HEK293T (cell line): ENCODE measurements at regions not wholly inside any gene's neighbourhood (a gene's known extent, or its start where the extent isn't known, plus 50 kb on each side); places are given as distances from the start of the nearest gene placed in this dataset.

Experiments used
- CTCF ChIA-PET: fragments of 350-600 bp; formaldehyde crosslinking; extraction: SDS; loops from one replicate; lab custom pipeline; 2021; ENCODE audit warnings: antibody characterized with exemption, inconsistent platforms; lab: Yijun Ruan, JAX
- POLR2A ChIA-PET: fragments of 350-600 bp; formaldehyde crosslinking; extraction: SDS; loops from one replicate; lab custom pipeline; 2020; ENCODE audit warnings: antibody characterized with exemption, inconsistent platforms; lab: Yijun Ruan, JAX
- DNase-seq: peaks from one replicate; pipeline ENCODE4 v3.0.0; 2012; ENCODE audit warnings: mixed read lengths; ENCODE audit errors: extremely low spot score
- ARNT ChIP-seq: fragments of 450-650 bp; IDR thresholded peaks from 2 replicates; pipeline ENCODE4 v1.6.1; 2017; ENCODE audit warnings: mild to moderate bottlenecking
- BHLHE40 ChIP-seq: fragments of 450-650 bp; IDR thresholded peaks from 2 replicates; pipeline ENCODE4 v1.6.1; 2016; ENCODE audit warnings: mild to moderate bottlenecking, moderate library complexity, borderline replicate concordance
- CTBP1 ChIP-seq: fragments of 450-650 bp; IDR thresholded peaks from 2 replicates; pipeline ENCODE4 v1.6.1; 2016; ENCODE audit warnings: borderline replicate concordance
- ELF4 ChIP-seq: fragments of 450-650 bp; IDR thresholded peaks from 2 replicates; pipeline ENCODE4 v1.6.1; 2017; ENCODE audit warnings: antibody characterized with exemption
- FOXA1 ChIP-seq: fragments of 450-650 bp; IDR thresholded peaks from 2 replicates; pipeline ENCODE4 v1.6.1; 2016; ENCODE audit warnings: mild to moderate bottlenecking
- FOXK2 ChIP-seq: fragments of 450-650 bp; IDR thresholded peaks from 2 replicates; pipeline ENCODE4 v1.6.1; 2016; ENCODE audit warnings: mild to moderate bottlenecking
- FOXM1 ChIP-seq: fragments of 450-650 bp; IDR thresholded peaks from 2 replicates; pipeline ENCODE4 v1.6.1; 2017; ENCODE audit warnings: mild to moderate bottlenecking, borderline replicate concordance
- HDGF ChIP-seq: fragments of 450-650 bp; IDR thresholded peaks from 2 replicates; pipeline ENCODE4 v1.6.1; 2017; ENCODE audit warnings: antibody characterized with exemption, borderline replicate concordance
- L3MBTL2 ChIP-seq: fragments of 450-650 bp; conservative IDR thresholded peaks from 2 replicates; pipeline ENCODE4 v1.6.1; 2016; ENCODE audit warnings: mild to moderate bottlenecking
- LEF1 ChIP-seq: fragments of 450-650 bp; IDR thresholded peaks from 2 replicates; pipeline ENCODE4 v1.6.1; 2017; ENCODE audit warnings: mild to moderate bottlenecking, borderline replicate concordance
- NFRKB ChIP-seq: fragments of 450-650 bp; IDR thresholded peaks from 2 replicates; pipeline ENCODE4 v1.6.1; 2016; ENCODE audit warnings: mild to moderate bottlenecking, moderate library complexity
- PKNOX1 ChIP-seq: fragments of 450-650 bp; IDR thresholded peaks from 2 replicates; pipeline ENCODE4 v1.6.1; 2016
- SP1 ChIP-seq: fragments of 450-650 bp; IDR thresholded peaks from 2 replicates; pipeline ENCODE4 v1.6.1; 2017
- SUZ12 ChIP-seq: fragments of 450-650 bp; IDR thresholded peaks from 2 replicates; pipeline ENCODE4 v1.6.1; 2016; ENCODE audit warnings: mild to moderate bottlenecking
- TARDBP ChIP-seq: fragments of 450-650 bp; IDR thresholded peaks from 2 replicates; pipeline ENCODE4 v1.6.1; 2016
- ZNF384 ChIP-seq: fragments of 450-650 bp; IDR thresholded peaks from 2 replicates; pipeline ENCODE4 v1.6.1; 2016

- DNase-seq, result no peak
- TF ChIP-seq TARDBP, result no peak
- POLR2A ChIA-PET, result no interaction called here
- CTCF ChIA-PET, result interaction anchor here (0.6 to 2.6 kb wide), 3 partner anchors 328 to 565 kb away, joined by 4 to 12 read pairs (median 6); no protein-coding TSS in a partner anchor
These were observed 51.8 kb upstream of the TSPAN2 start for GRCh38 chr1:115141145-115141454.

- no peak for DNase-seq
- TF ChIP-seq BHLHE40, result no peak
- TF ChIP-seq FOXK2, result no peak
- no peak for TF ChIP-seq ARNT
- no peak for TF ChIP-seq TARDBP
- no peak for TF ChIP-seq NFRKB
- TF ChIP-seq PKNOX1, result no peak
- no peak for TF ChIP-seq FOXM1
- no peak for TF ChIP-seq ZNF384
- TF ChIP-seq ELF4, result no peak
- no peak for TF ChIP-seq SUZ12
- no peak for TF ChIP-seq L3MBTL2
- TF ChIP-seq SP1, result no peak
- no peak for TF ChIP-seq HDGF
- TF ChIP-seq CTBP1, result no peak
- TF ChIP-seq FOXA1, result no peak
- no peak for TF ChIP-seq LEF1
- ChIA-PET CTCF (interaction anchor here (0.6 to 2.6 kb wide), 3 partner anchors 329 to 565 kb away, joined by 4 to 12 read pairs (median 6); no protein-coding TSS in a partner anchor), POLR2A (no interaction called here)
These were observed 51.3 kb upstream of the TSPAN2 start for GRCh38 chr1:115140442-115141144.

GRCh38 chr1:115139381-115139780 lies 50.1 kb upstream of the TSPAN2 start:
- no peak for TF ChIP-seq L3MBTL2
- CTCF ChIA-PET, result interaction anchor here (0.5 to 2.7 kb wide), 7 partner anchors 12 to 456 kb away, joined by 3 to 14 read pairs (median 4); no protein-coding TSS in a partner anchor
- POLR2A ChIA-PET, result no interaction called here
- no peak for DNase-seq
